ENCODE measurements at regions not wholly inside any gene's neighbourhood (a gene's known extent, or its start where the extent isn't known, plus 50 kb on each side); places are given as distances from the start of the nearest gene placed in this dataset.
A peak's percentile ranks its signal among the peaks of the same experiment; 100 is the strongest.

DNA sequence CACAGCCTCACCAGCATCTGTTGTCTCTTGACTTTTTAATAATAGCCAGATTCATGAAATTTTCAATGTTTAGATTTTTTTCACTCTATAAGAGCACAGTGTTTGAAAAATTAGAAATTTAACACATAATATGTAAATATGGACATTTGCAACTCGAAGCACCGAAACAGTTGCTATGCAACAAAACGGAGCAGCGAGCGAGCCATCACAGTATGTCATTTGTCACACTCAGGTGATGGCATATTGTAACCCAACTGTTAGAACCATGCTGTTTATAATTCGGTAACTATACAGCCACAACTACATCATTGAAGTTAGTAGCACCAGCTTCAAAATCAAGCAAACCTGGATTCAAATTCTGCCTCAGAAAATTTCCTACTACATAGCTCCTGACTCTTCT lies 410.8 kb downstream of the NPIPA8 start:
- 34% methylated on average over 6 of the region's 6 CpGs for WGBS (ENCODE audit: low lambda C conversion rate)
- Histone ChIP-seq H3K9me3 (ENCODE audit: low read length) (no peaks in the 10 kb centered on the region), H4K20me1 (ENCODE audit: insufficient read depth, low read length) (no peaks in the 10 kb centered on the region), H3K4me1 (ENCODE audit: insufficient read depth, low read length) (no peaks in the 10 kb centered on the region), H3K36me3 (replicated peaks in 1 of 2; ENCODE audit: control insufficient read depth in 1 of 2, insufficient read depth in 2 of 2, low read length in 2 of 2) (no peaks in the 10 kb centered on the region), H3K27me3 (ENCODE audit: control insufficient read depth in 1 of 2, insufficient read depth in 2 of 2, low read length in 2 of 2) (no peaks in the 10 kb centered on the region), H2AFZ (ENCODE audit: low read length) (no peak overlapping the region), H3K4me3 (replicated peaks in 1 of 3; ENCODE audit: insufficient read depth in 1 of 3, low read depth in 2 of 3, low read length in 3 of 3) (no peak overlapping the region), H3K27ac (ENCODE audit: extremely low read length, insufficient read depth, low read length) (no peak overlapping the region), H3K79me2 (ENCODE audit: insufficient read depth, low read length) (no peaks in the 10 kb centered on the region), H3K4me2 (ENCODE audit: low read depth, low read length) (no peak overlapping the region), H3K9ac (ENCODE audit: insufficient read depth, low read depth, low read length) (no peak overlapping the region)
- intact Hi-C loops (cut with micrococcal nuclease; ENCODE audit: unreplicated experiment) (no loop called here), in situ Hi-C loops (cut with HindIII; ENCODE audit: extremely low pct_ligation_motif_present, low pct_unique_long_range_greater_than_20kb) (no loop called here)
- ChIA-PET POLR2A (no interaction called here), CTCF (ENCODE audit: low intra/inter-chr PET ratio, low total read pairs) (no interaction called here)
- ATAC-seq: no peak
- FAIRE-seq: no peak
- BruUV-seq (replicated peaks): no TSS peak
- TF ChIP-seq, protein P1, sequence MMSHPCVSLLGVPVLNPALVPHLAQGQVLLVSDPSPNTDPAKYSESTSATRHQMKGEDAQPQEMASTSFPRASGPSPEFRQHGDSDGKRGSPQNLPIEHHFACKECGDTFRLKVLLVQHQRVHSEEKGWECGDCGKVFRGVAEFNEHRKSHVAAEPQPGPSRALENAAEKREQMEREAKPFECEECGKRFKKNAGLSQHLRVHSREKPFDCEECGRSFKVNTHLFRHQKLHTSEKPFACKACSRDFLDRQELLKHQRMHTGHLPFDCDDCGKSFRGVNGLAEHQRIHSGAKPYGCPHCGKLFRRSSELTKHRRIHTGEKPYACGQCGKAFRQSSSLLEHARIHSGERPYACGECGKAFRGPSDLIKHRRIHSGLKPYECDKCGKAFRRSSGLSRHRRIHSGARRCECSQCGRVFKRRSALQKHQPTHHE (CRISPR knock-in tag; IDR thresholded peaks at IDR 0.05; ENCODE audit: borderline replicate concordance): no peak
- no peak for TF ChIP-seq DPF2 (CRISPR knock-in tag; IDR thresholded peaks at IDR 0.05; ENCODE audit: borderline replicate concordance, low read depth)
- DNase-seq (ENCODE audit: low spot score): no peak

DNA sequence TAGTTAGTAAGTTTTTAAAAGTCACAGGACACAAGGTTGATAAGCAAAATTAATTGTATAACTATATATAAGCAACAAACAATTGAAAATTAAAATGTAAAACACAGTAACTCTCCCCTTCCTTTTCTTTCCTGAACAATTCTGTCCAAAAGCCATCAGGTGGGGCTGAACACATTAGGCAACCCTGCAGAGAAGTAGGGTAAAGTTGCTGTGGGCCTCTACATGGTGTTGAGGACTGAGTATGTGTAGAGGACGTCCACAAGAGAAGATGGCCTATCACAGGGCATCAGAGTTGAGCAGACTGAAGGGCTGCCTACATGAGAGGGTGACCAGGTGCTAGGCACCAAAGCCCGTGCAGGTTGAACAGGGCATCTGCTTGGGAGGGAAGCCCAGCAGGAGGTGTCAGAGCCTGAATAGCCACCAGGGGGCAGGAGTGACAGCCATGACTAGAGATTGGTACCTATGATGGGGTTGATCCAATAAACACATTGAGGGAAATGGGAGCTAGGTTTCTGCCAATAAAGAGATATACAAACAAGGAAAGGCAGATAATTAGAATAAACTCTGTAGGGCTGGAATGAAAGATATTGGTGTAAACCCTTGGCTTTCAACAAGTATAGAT lies 415.1 kb downstream of the NPIPA8 start:
- in situ Hi-C loops (cut with HindIII; ENCODE audit: extremely low pct_ligation_motif_present, low pct_unique_long_range_greater_than_20kb): no loop called here
- Histone ChIP-seq H3K4me1 (ENCODE audit: insufficient read depth, low read length) (no peaks in the 10 kb centered on the region), H3K9ac (ENCODE audit: insufficient read depth, low read depth, low read length) (no peak overlapping the region), H3K9me3 (ENCODE audit: low read length) (peaks cover 10% of the 10 kb centered on the region; the same call in 1 of the 2 replicates), H3K4me3 (replicated peaks in 1 of 3; ENCODE audit: insufficient read depth in 1 of 3, low read depth in 2 of 3, low read length in 3 of 3) (no peak overlapping the region), H3K36me3 (replicated peaks in 1 of 2; ENCODE audit: control insufficient read depth in 1 of 2, insufficient read depth in 2 of 2, low read length in 2 of 2) (no peaks in the 10 kb centered on the region), H3K79me2 (ENCODE audit: insufficient read depth, low read length) (no peaks in the 10 kb centered on the region), H2AFZ (ENCODE audit: low read length) (no peak overlapping the region), H4K20me1 (ENCODE audit: insufficient read depth, low read length) (no peaks in the 10 kb centered on the region), H3K27ac (ENCODE audit: extremely low read length, insufficient read depth, low read length) (no peak overlapping the region), H3K4me2 (ENCODE audit: low read depth, low read length) (no peak overlapping the region), H3K27me3 (ENCODE audit: control insufficient read depth in 1 of 2, insufficient read depth in 2 of 2, low read length in 2 of 2) (no peaks in the 10 kb centered on the region)
- WGBS (ENCODE audit: low lambda C conversion rate): 0% methylated on average over 2 of the region's 2 CpGs
- intact Hi-C loops (cut with micrococcal nuclease; ENCODE audit: unreplicated experiment): no loop called here
- FAIRE-seq (peak; percentile 88), ATAC-seq (peak; percentile 94), DNase-seq (ENCODE audit: low spot score) (peak; percentile 64)
- CTCF ChIA-PET (ENCODE audit: low intra/inter-chr PET ratio, low total read pairs): interaction anchor here (1.7 kb wide), 1 partner anchor 838 kb away, joined by 9 read pairs; no protein-coding TSS in a partner anchor
- no TSS peak for BruUV-seq (replicated peaks)
- POLR2A ChIA-PET: no interaction called here
- TF ChIP-seq JUNB (CRISPR knock-in tag; IDR thresholded peaks at IDR 0.05; ENCODE audit: borderline replicate concordance): no peak
- TF ChIP-seq RAD21 (CRISPR knock-in tag; IDR thresholded peaks at IDR 0.05): peak; percentile 70
- TF ChIP-seq, protein P2, sequence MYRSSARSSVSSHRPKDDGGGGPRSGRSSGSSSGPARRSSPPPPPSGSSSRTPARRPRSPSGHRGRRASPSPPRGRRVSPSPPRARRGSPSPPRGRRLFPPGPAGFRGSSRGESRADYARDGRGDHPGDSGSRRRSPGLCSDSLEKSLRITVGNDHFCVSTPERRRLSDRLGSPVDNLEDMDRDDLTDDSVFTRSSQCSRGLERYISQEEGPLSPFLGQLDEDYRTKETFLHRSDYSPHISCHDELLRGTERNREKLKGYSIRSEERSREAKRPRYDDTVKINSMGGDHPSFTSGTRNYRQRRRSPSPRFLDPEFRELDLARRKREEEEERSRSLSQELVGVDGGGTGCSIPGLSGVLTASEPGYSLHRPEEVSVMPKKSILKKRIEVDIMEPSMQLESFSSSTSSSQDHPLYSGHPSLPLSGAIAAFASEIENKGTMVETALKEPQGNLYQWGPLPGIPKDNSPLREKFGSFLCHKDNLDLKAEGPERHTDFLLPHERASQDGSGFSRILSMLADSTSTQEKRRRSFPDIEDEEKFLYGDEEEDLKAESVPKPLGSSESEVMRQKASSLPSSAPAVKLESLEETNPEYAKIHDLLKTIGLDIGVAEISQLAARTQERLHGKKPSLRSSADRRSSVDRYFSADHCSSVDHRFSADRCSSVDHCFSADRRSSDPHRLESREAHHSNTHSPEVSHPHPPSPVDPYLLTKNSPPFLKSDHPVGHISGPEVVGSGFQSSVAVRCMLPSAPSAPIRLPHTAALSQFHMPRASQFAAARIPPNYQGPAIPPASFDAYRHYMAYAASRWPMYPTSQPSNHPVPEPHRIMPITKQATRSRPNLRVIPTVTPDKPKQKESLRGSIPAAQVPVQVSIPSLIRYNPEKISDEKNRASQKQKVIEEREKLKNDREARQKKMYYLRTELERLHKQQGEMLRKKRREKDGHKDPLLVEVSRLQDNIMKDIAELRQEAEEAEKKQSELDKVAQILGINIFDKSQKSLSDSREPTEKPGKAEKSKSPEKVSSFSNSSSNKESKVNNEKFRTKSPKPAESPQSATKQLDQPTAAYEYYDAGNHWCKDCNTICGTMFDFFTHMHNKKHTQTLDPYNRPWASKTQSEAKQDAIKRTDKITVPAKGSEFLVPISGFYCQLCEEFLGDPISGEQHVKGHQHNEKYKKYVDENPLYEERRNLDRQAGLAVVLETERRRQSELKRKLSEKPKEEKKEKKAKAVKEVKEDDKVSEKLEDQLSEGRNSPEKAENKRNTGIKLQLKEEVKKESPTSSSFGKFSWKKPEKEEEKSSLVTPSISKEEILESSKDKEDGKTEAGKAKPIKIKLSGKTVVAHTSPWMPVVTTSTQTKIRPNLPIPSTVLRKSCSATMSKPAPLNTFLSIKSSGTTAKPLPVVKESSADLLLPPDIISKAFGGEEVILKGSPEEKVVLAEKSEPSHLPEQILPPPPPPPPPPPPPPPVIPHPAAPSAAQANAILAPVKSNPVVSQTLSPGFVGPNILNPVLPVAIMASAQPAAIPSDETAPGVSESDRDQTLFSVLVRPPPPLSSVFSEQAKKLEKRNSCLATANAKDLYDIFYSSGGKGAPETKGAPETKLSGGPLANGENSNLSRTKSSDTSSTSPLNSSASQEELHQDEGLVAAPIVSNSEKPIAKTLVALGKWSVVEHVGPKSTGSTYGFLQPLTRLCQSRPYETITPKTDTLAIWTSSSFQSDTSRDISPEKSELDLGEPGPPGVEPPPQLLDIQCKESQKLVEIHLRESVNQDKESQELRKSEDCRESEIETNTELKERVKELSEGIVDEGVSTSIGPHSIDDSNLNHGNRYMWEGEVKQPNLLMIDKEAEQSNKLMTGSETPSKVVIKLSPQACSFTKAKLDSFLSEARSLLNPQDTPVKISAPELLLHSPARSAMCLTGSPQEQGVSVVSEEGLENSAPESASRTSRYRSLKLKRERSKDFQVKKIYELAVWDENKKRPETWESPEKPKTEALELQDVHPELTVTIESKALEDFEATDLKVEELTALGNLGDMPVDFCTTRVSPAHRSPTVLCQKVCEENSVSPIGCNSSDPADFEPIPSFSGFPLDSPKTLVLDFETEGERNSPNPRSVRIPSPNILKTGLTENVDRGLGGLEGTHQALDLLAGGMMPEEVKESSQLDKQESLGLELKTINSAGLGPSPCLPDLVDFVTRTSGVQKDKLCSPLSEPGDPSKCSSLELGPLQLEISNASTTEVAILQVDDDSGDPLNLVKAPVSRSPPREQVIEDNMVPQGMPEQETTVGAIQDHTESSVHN (CRISPR knock-in tag; IDR thresholded peaks at IDR 0.05): no peak
- peak; percentile 88 for TF ChIP-seq SMC3 (IDR thresholded peaks at IDR 0.05; ENCODE audit: low read length)
- TF ChIP-seq, protein P3, sequence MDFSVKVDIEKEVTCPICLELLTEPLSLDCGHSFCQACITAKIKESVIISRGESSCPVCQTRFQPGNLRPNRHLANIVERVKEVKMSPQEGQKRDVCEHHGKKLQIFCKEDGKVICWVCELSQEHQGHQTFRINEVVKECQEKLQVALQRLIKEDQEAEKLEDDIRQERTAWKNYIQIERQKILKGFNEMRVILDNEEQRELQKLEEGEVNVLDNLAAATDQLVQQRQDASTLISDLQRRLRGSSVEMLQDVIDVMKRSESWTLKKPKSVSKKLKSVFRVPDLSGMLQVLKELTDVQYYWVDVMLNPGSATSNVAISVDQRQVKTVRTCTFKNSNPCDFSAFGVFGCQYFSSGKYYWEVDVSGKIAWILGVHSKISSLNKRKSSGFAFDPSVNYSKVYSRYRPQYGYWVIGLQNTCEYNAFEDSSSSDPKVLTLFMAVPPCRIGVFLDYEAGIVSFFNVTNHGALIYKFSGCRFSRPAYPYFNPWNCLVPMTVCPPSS (IDR thresholded peaks at IDR 0.05): no peak

All from HepG2 (cell line).